Psoas muscle (tissue), 7 donors: ENCODE measurements at regions not wholly inside any gene's neighbourhood (a gene's known extent, or its start where the extent isn't known, plus 50 kb on each side); places are given as distances from the start of the nearest gene placed in this dataset.
A peak's percentile ranks its signal among the peaks of the same experiment; 100 is the strongest.

Experiments
- ATAC-seq, 4 donors: fragments of 200-7000 bp; cut with Tn5 transposase; one replicate each; pipeline ENCODE4 v1.9.1; 2020; ENCODE audit warnings: moderate library complexity in 3 of 4, mild to moderate bottlenecking in 2 of 4
- DNase-seq, 2 donors: peaks; one replicate each; pipeline ENCODE4 v3.0.0-alpha.2; 2020
- H3K27ac ChIP-seq: fragments of 200-600 bp; one replicate; pipeline ENCODE4 v1.8.0; 2022
- H3K27me3 ChIP-seq, 3 donors: fragments of 200-600 bp in 1 of 3; one replicate each; pipeline versions ENCODE4 v1.6.1 to v1.8.0; 2013 to 2022; ENCODE audit warnings: low read length in 2 of 3, mild to moderate bottlenecking in 2 of 3, moderate library complexity in 1 of 3; ENCODE audit not compliant: insufficient read depth in 3 of 3
- H3K36me3 ChIP-seq, 2 donors: fragments of 200-600 bp in 1 of 2; one replicate each; pipeline versions ENCODE4 v1.6.1 to v1.8.0; 2013 to 2022; ENCODE audit warnings: low read depth in 1 of 2, mild to moderate bottlenecking in 1 of 2, moderate library complexity in 1 of 2; ENCODE audit not compliant: insufficient read depth in 1 of 2
- H3K4me1 ChIP-seq: fragments of 200-600 bp; one replicate; pipeline ENCODE4 v1.8.0; 2022
- H3K4me3 ChIP-seq: fragments of 200-600 bp; one replicate; pipeline ENCODE4 v1.8.0; 2022; ENCODE audit warnings: mild to moderate bottlenecking
- H3K9me3 ChIP-seq: fragments of 200-600 bp; one replicate; pipeline ENCODE4 v1.8.0; 2022
- CTCF ChIP-seq: fragments of 200-600 bp; IDR thresholded peaks from one replicate; pipeline ENCODE4 v1.8.0; 2022; ENCODE audit warnings: antibody characterized with exemption
- WGBS, 3 donors: extraction: QIAGEN DNeasy Blood & Tissue Kit; methylation state at CpG; one replicate each; pipeline versions ENCODE4 v1.1.6 to v1.1.7; 2013; 5-methylcytosine and 5-hydroxymethylcytosine counted together
- intact Hi-C, 2 donors: fragments of 100-400 bp; cut with DNase I; formaldehyde crosslinking; loops; one replicate each; pipeline versions ENCODE4 v1.11.0 to v1.14.2; 2022
- donor health status: healthy with polysubstance abuse.
- donor health status: DM: no; HTN: no; CAD: no; lungs with moderate emphysema.
- donor health status: Bipolar disorder and iron deficiency.
- donor health status: healthy.
- donor health status: DM: yes; HTN: yes; CAD: no.
- donor health status: DM: no; HTN: no; CAD: no.
- donor health status: DM: yes; HTN: yes; CAD: no.

DNA sequence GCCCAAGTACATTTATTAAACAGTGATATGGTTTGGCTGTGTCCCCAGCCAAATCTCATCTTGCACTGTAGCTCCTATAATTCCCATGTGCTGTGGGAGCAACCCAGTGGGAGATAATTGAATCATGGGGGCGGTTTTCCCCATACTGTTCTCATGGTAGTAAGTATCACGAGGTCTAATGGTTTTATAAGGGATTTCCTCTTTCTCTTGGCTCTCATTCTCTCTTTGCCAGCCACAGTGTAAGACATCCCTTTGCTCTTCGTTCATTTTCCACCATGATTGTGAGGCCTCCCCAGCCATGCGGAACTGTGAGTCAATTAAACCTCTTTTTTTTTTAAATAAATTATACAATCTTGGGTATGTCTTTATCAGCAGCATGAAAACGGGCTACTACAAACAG is 228.0 kb upstream of the TP63 start:
- Histone ChIP-seq H3K27me3 (no peaks in the 10 kb centered on the region), H3K4me1 (peaks cover 22% of the 10 kb centered on the region), H3K27ac (no peak overlapping the region), H3K36me3 (no peaks in the 10 kb centered on the region), H3K4me3 (no peak overlapping the region), H3K9me3 (no peaks in the 10 kb centered on the region)
- TF ChIP-seq CTCF = no peak
- intact Hi-C loops = no loop called here
- DNase-seq = no peak
- no peak for ATAC-seq
- WGBS, 3 donors = 81 to 86% (median 86%) methylated on average over 5 of the region's 5 CpGs

DNA sequence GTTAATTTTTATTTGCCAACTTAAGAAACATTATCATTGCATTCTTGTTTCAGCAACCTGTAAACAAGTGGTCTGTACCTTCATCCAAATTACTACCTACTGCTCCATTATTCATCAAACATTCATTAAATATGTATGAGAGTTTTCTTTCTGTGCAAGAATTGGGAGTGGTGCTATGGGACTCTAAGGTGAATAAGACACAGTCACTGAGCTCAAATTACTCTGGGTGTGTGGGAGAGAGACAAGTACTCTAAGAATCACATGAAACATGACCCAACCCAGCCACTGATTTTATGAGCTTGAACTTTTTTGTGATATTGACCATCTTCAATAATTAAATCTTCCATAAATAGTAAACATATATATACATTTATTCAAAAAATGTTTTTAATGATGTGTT is 227.2 kb upstream of the TP63 start:
- Histone ChIP-seq H3K4me3 (no peak overlapping the region), H3K27ac (peak overlapping the region; percentile 77), H3K9me3 (no peaks in the 10 kb centered on the region), H3K27me3 (no peaks in the 10 kb centered on the region), H3K36me3 (no peaks in the 10 kb centered on the region), H3K4me1 (peaks cover 22% of the 10 kb centered on the region)
- intact Hi-C loops = no loop called here
- DNase-seq = no peak
- no peak for TF ChIP-seq CTCF
- peak in 2 of 4 donors; percentile 52 for ATAC-seq

DNA sequence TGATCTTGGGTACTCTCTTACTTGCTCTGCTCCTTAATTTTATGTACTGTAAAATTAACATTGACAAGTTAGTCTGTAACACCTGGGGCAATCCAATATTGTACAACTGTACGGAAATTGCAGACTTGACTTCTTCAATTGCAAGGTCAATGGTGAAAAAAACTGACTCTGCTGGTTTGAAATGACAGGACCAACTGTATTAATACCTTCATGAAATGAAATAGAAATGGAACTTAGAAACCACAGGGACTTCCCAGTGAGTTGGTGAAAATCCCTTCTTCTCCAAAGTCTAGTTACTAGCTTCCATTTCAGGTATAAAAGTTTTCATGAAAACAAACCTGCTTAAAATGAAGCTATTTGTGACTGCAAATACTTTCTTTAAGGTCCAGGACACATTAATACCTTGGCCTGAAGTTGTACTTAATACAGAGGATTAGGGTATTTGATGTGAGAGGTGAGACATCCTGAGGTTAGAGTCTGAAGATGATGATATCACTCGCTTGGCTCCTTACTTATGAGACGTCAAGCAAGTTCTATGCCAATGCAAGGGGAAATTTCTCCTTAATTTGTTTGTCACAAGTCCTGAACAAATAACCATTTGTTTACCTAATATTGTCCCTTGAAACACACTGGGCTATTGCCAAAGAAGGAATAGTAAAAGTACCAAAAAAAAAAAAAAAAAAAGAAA is 226.2 kb upstream of the TP63 start:
- WGBS, 3 donors = 63 to 86% (median 64%) methylated on average over 3 of the region's 3 CpGs
- TF ChIP-seq CTCF = no peak
- no peak overlapping the region for H3K4me3 ChIP-seq

DNA sequence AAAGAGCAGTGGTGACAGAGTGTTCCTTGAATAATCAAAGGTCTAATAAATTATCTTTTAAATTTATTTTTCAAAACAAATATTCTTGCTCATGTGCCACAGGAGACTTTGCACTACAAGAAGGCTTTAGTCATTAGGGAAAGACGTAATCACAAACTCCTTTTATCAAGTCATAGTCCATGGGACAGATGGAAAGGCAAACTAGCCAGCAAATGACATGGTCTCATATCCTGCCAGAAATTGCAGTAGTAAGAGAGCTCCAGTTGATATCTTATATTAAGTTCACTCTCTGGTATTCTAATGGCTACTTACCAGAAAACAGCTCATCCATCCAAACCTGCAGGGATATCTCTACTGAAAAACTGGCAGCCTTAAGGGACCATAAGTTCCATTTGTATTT is 225.0 kb upstream of the TP63 start:
- DNase-seq (no peak), ATAC-seq (peak; percentile 71 to 95 (median 92))
- no peak for TF ChIP-seq CTCF
- Histone ChIP-seq H3K36me3 (no peaks in the 10 kb centered on the region), H3K4me1 (peaks cover 22% of the 10 kb centered on the region), H3K27me3 (no peaks in the 10 kb centered on the region), H3K27ac (peak overlapping the region; percentile 77), H3K4me3 (no peak overlapping the region), H3K9me3 (no peaks in the 10 kb centered on the region)
- intact Hi-C loops = no loop called here
- 14 to 18% (median 18%) methylated on average over 1 of the region's 1 CpG for WGBS, 3 donors

More for the DNA sequence above, 226.2 kb upstream of the TP63 start:
- H3K4me1 ChIP-seq = peaks cover 22% of the 10 kb centered on the region
- ATAC-seq (no peak), DNase-seq (no peak)
- peak overlapping the region; percentile 77 for H3K27ac ChIP-seq
- intact Hi-C loops = no loop called here
- H3K36me3 ChIP-seq = no peaks in the 10 kb centered on the region
- no peaks in the 10 kb centered on the region for H3K9me3 ChIP-seq
- no peaks in the 10 kb centered on the region for H3K27me3 ChIP-seq

GRCh38 chr3:189410522-189410921 is 220.7 kb upstream of the TP63 start:
- intact Hi-C loops = no loop called here
- no peaks in the 10 kb centered on the region for H3K9me3 ChIP-seq
- H3K27ac ChIP-seq = no peak overlapping the region
- ATAC-seq (no peak), DNase-seq (no peak)
- TF ChIP-seq CTCF = no peak
- no peak overlapping the region for H3K4me3 ChIP-seq
- 82 to 90% (median 86%) methylated on average over 1 of the region's 1 CpG for WGBS, 3 donors
- H3K36me3 ChIP-seq = no peaks in the 10 kb centered on the region
- H3K4me1 ChIP-seq = peaks cover 10% of the 10 kb centered on the region
- H3K27me3 ChIP-seq = no peaks in the 10 kb centered on the region
